Esophagus squamous epithelium (tissue), 4 donors: ENCODE measurements at regions not wholly inside any gene's neighbourhood (a gene's known extent, or its start where the extent isn't known, plus 50 kb on each side); places are given as distances from the start of the nearest gene placed in this dataset.

Source experiments
- CTCF ChIP-seq, 6 experiments: fragments of 450-650 bp in 4 of 6; fragments of 200-600 bp in 2 of 6; sonication (generic) in 2 of 6; IDR thresholded peaks; one replicate each; pipeline ENCODE4 v1.5.1; 2016 to 2019; ENCODE audit warnings: antibody characterized with exemption in 6 of 6, mild to moderate bottlenecking in 4 of 6, moderate library complexity in 4 of 6
- POLR2A ChIP-seq, 4 donors: fragments of 450-650 bp; IDR thresholded peaks; one replicate each; pipeline ENCODE4 v1.6.1; 2017; ENCODE audit warnings: antibody characterized with exemption in 4 of 4, mild to moderate bottlenecking in 4 of 4, moderate library complexity in 3 of 4

GRCh38 chr2:82278416-82278815 is 1973.9 kb upstream of the LRRTM1 start:
- TF ChIP-seq CTCF (IDR thresholded peaks at IDR 0.05) (no peak), POLR2A (IDR thresholded peaks at IDR 0.05) (no peak)
